HCT116 (cell line): ENCODE measurements at regions not wholly inside any gene's neighbourhood (a gene's known extent, or its start where the extent isn't known, plus 50 kb on each side); places are given as distances from the start of the nearest gene placed in this dataset.

Experiments used
- ATAC-seq: fragments of 200-7000 bp; cut with Tn5 transposase; 2 replicates; pipeline ENCODE4 v1.9.1; 2020; ENCODE audit warnings: mild to moderate bottlenecking, moderate library complexity
- BruUV-seq: library from RNA; stranded (reverse); fragments of 400-500 nt; replicated peaks from 2 replicates; lab custom pipeline; 2021; lab: Mats Ljungman, UMichigan
- CTCF ChIA-PET: fragments of 300-600 bp; sonication (Branson Sonifier 250); formaldehyde crosslinking; loops from one replicate; lab custom pipeline; 2021; ENCODE audit warnings: antibody characterized with exemption; lab: Charles Lee
- POLR2A ChIA-PET: fragments of 300-600, 350-600 bp; sonication (Branson Sonifier 250); formaldehyde crosslinking; loops from one replicate; lab custom pipeline; 2021; ENCODE audit warnings: antibody characterized with exemption; lab: Charles Lee
- RAD21 ChIA-PET, 2 experiments: fragments of 300-600 bp; sonication (Branson Sonifier 250); formaldehyde crosslinking; loops; one replicate each; lab custom pipeline; 2023; ENCODE audit warnings: low total read pairs in 2 of 2; ENCODE audit not compliant: uncharacterized antibody in 2 of 2, unreplicated experiment in 2 of 2, low non-redundant PET in 1 of 2; lab: Charles Lee
- DNase-seq: peaks from one replicate; pipeline ENCODE4 v3.0.0-alpha.2; 2010; ENCODE audit warnings: low read depth, low spot score
- H2AFZ ChIP-seq: fragments of 200-600 bp; shearing (Covaris generic), sonication (generic); 2 replicates; pipeline ENCODE4 v1.6.1; 2017; ENCODE audit warnings: low read depth, mixed run types, mixed read lengths, antibody characterized with exemption, low read length; ENCODE audit not compliant: poor library complexity, severe bottlenecking
- H3K27ac ChIP-seq: 2 replicates; pipeline ENCODE4 v1.5.1; 2012; ENCODE audit warnings: low read depth, low read length
- H3K27me3 ChIP-seq: fragments of 200-600 bp; sonication (generic); 2 replicates; pipeline ENCODE4 v1.6.1; 2016; ENCODE audit warnings: mixed run types, low read length, mixed read lengths; ENCODE audit not compliant: insufficient read depth
- H3K36me3 ChIP-seq, 2 experiments: fragments of 200-500 bp in 1 of 2; fragments of 200-600 bp in 1 of 2; sonication (Bioruptor generic) in 1 of 2; sonication (generic) in 1 of 2; 2 replicates each; pipeline versions ENCODE4 v1.5.1 to v1.6.1; 2014 to 2016; ENCODE audit warnings: low read length in 2 of 2, inconsistent platforms in 1 of 2, mixed read lengths in 1 of 2, mixed run types in 1 of 2; ENCODE audit not compliant: insufficient read depth in 2 of 2, control insufficient read depth in 1 of 2
- H3K4me1 ChIP-seq, 2 experiments: fragments of 200-600 bp in 1 of 2; sonication (generic) in 1 of 2; 2 replicates each; pipeline versions ENCODE4 v1.5.1 to v1.6.1; 2012 to 2017; ENCODE audit warnings: low read length in 2 of 2, inconsistent platforms in 1 of 2, mild to moderate bottlenecking in 1 of 2, mixed read lengths in 1 of 2, mixed run types in 1 of 2, moderate library complexity in 1 of 2; ENCODE audit not compliant: insufficient read depth in 2 of 2, control insufficient read depth in 1 of 2
- H3K4me2 ChIP-seq: fragments of 200-600 bp; sonication (generic); 2 replicates; pipeline ENCODE4 v1.6.1; 2017; ENCODE audit warnings: mixed run types, low read length, mixed read lengths
- H3K4me3 ChIP-seq, 2 experiments: fragments of 200-600 bp in 1 of 2; sonication (generic) in 1 of 2; replicated peaks in 1 of 2; 2 replicates each; pipeline ENCODE4 v1.5.1; 2011 to 2016; ENCODE audit warnings: low read length in 2 of 2, control low read depth in 1 of 2, low read depth in 1 of 2, mild to moderate bottlenecking in 1 of 2, mixed read lengths in 1 of 2, mixed run types in 1 of 2
- H3K79me2 ChIP-seq: fragments of 200-600 bp; sonication (generic); 2 replicates; pipeline ENCODE4 v1.6.1; 2017; ENCODE audit warnings: mild to moderate bottlenecking, mixed run types, low read length, moderate library complexity, mixed read lengths; ENCODE audit not compliant: insufficient read depth
- H3K9ac ChIP-seq: fragments of 200-600 bp; sonication (generic); 2 replicates; pipeline ENCODE4 v1.6.1; 2016; ENCODE audit warnings: low read length, mixed read lengths
- H3K9me2 ChIP-seq: fragments of 200-600 bp; sonication (generic), shearing (Covaris generic); 2 replicates; pipeline ENCODE4 v1.6.1; 2017; ENCODE audit warnings: mixed run types, mild to moderate bottlenecking, moderate library complexity; ENCODE audit not compliant: insufficient read depth
- H3K9me3 ChIP-seq, 2 experiments: fragments of 200-500 bp in 1 of 2; fragments of 200-600 bp in 1 of 2; sonication (Bioruptor generic) in 1 of 2; sonication (generic) in 1 of 2; 2 replicates each; pipeline ENCODE4 v1.6.1; 2014 to 2017; ENCODE audit warnings: low read length in 2 of 2, mixed read lengths in 2 of 2, inconsistent platforms in 1 of 2, low read depth in 1 of 2, mild to moderate bottlenecking in 1 of 2, mixed run types in 1 of 2, moderate library complexity in 1 of 2; ENCODE audit not compliant: control insufficient read depth in 1 of 2, insufficient read depth in 1 of 2
- H4K20me1 ChIP-seq: fragments of 200-600 bp; sonication (generic), shearing (Covaris generic); 2 replicates; pipeline ENCODE4 v1.6.1; 2017; ENCODE audit warnings: mixed run types, mild to moderate bottlenecking, moderate library complexity; ENCODE audit not compliant: insufficient read depth
- CEBPB ChIP-seq: IDR thresholded peaks from 2 replicates; pipeline ENCODE4 v1.6.1; 2012; ENCODE audit warnings: low read depth
- ELF1 ChIP-seq: IDR thresholded peaks from 2 replicates; pipeline ENCODE4 v1.6.1; 2012; ENCODE audit warnings: low read depth, borderline replicate concordance
- JUND ChIP-seq: IDR thresholded peaks from 2 replicates; pipeline ENCODE4 v1.6.1; 2012
- POLR2AphosphoS5 ChIP-seq: IDR thresholded peaks from 2 replicates; pipeline ENCODE4 v1.6.1; 2011; ENCODE audit warnings: mild to moderate bottlenecking, low read depth, low read length, moderate library complexity
- RAD21 ChIP-seq: IDR thresholded peaks from 2 replicates; pipeline ENCODE4 v1.6.1; 2012; ENCODE audit warnings: low read depth, mild to moderate bottlenecking
- SRF ChIP-seq: IDR thresholded peaks from 2 replicates; pipeline ENCODE4 v1.6.1; 2012; ENCODE audit warnings: low read depth
- ZFX ChIP-seq: fragments of 450-650 bp; IDR thresholded peaks from 2 replicates; pipeline ENCODE4 v1.6.1; 2017
- intact Hi-C: fragments of 100-400 bp; cut with micrococcal nuclease; formaldehyde crosslinking; loops from 2 replicates; pipeline ENCODE4 v1.10.0; 2022
- TF ChIP-seq, protein P1 (sequence below), 3 experiments: fragments of 200-600 bp in 1 of 3; sonication (generic) in 1 of 3; IDR thresholded peaks in 2 of 3; conservative IDR thresholded peaks in 1 of 3; 2 replicates each; pipeline ENCODE4 v1.5.1; 2012 to 2017; ENCODE audit warnings: low read depth in 2 of 3, low read length in 2 of 3, antibody characterized with exemption in 1 of 3, borderline replicate concordance in 1 of 3, control low read depth in 1 of 3, mild to moderate bottlenecking in 1 of 3, mixed read lengths in 1 of 3, mixed run types in 1 of 3, moderate library complexity in 1 of 3; ENCODE audit not compliant: insufficient read depth in 1 of 3
- TF ChIP-seq, protein P2 (sequence below): IDR thresholded peaks from 2 replicates; pipeline ENCODE4 v1.6.1; 2012; ENCODE audit warnings: low read depth

DNA sequence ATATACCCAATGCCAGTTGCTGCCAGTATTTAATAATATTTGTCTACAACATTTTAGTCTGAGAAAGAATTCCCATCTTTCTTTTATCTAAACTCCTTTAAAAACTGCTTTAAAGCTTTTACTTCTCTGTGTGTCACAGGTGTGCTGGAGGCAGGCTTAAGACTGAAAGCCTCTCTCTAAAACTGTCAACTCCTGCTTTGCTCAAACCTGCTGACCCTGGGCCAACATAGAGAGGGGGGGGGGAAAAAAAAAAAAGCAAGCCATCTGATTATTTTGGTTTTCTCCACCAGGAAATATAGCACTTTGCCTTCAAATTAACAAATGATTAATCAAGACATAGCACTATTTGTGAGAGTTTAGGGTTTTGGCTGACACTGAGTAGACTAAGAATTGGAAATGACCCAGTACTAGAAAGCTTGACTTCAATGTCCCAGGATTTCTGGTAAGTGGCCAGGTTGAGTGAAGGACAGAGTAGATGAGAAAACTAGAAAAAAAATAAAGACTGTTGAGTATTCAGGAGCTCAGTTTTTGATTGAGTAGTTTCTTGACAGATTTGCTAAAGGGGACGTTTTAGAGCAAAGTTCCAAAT is 357.0 kb upstream of the FLRT2 start:
- H3K9ac ChIP-seq: no peak overlapping the region
- ChIA-PET RAD21 (no interaction called here), CTCF (no interaction called here)
- H3K9me3 ChIP-seq: peaks cover 9 to 22% of the 10 kb centered on the region in 2 experiments; a peak in 3 of 4 replicates
- H3K27me3 ChIP-seq: no peaks in the 10 kb centered on the region
- TF ChIP-seq JUND: no peak
- TF ChIP-seq POLR2AphosphoS5: no peak
- no peak for TF ChIP-seq ELF1
- TF ChIP-seq, protein P1, sequence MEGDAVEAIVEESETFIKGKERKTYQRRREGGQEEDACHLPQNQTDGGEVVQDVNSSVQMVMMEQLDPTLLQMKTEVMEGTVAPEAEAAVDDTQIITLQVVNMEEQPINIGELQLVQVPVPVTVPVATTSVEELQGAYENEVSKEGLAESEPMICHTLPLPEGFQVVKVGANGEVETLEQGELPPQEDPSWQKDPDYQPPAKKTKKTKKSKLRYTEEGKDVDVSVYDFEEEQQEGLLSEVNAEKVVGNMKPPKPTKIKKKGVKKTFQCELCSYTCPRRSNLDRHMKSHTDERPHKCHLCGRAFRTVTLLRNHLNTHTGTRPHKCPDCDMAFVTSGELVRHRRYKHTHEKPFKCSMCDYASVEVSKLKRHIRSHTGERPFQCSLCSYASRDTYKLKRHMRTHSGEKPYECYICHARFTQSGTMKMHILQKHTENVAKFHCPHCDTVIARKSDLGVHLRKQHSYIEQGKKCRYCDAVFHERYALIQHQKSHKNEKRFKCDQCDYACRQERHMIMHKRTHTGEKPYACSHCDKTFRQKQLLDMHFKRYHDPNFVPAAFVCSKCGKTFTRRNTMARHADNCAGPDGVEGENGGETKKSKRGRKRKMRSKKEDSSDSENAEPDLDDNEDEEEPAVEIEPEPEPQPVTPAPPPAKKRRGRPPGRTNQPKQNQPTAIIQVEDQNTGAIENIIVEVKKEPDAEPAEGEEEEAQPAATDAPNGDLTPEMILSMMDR (IDR thresholded peaks at IDR 0.05 in 2 of 3, conservative IDR thresholded peaks at IDR 0.05 in 1 of 3; ENCODE audit: borderline replicate concordance in 1 of 3, insufficient read depth in 1 of 3, low read depth in 2 of 3, low read length in 2 of 3): no peak
- TF ChIP-seq, protein P2, sequence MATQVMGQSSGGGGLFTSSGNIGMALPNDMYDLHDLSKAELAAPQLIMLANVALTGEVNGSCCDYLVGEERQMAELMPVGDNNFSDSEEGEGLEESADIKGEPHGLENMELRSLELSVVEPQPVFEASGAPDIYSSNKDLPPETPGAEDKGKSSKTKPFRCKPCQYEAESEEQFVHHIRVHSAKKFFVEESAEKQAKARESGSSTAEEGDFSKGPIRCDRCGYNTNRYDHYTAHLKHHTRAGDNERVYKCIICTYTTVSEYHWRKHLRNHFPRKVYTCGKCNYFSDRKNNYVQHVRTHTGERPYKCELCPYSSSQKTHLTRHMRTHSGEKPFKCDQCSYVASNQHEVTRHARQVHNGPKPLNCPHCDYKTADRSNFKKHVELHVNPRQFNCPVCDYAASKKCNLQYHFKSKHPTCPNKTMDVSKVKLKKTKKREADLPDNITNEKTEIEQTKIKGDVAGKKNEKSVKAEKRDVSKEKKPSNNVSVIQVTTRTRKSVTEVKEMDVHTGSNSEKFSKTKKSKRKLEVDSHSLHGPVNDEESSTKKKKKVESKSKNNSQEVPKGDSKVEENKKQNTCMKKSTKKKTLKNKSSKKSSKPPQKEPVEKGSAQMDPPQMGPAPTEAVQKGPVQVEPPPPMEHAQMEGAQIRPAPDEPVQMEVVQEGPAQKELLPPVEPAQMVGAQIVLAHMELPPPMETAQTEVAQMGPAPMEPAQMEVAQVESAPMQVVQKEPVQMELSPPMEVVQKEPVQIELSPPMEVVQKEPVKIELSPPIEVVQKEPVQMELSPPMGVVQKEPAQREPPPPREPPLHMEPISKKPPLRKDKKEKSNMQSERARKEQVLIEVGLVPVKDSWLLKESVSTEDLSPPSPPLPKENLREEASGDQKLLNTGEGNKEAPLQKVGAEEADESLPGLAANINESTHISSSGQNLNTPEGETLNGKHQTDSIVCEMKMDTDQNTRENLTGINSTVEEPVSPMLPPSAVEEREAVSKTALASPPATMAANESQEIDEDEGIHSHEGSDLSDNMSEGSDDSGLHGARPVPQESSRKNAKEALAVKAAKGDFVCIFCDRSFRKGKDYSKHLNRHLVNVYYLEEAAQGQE: no peak
- TF ChIP-seq RAD21: no peak
- no peak for TF ChIP-seq CEBPB
- TF ChIP-seq SRF: no peak
- TF ChIP-seq ZFX: no peak
- TF ChIP-seq, all 23 proteins: peak for 0
- Histone ChIP-seq H3K9me2 (no peaks in the 10 kb centered on the region), H2AFZ (no peak overlapping the region), H3K4me2 (no peak overlapping the region), H3K4me1 (no peaks in the 10 kb centered on the region), H4K20me1 (no peaks in the 10 kb centered on the region), H3K27ac (no peak overlapping the region), H3K36me3 (no peaks in the 10 kb centered on the region), H3K4me3 (no peak overlapping the region), H3K79me2 (no peaks in the 10 kb centered on the region)
- POLR2A ChIA-PET: no interaction called here
- no peak for DNase-seq
- intact Hi-C loops: no loop called here
- ATAC-seq: no peak
- no TSS peak for BruUV-seq
